HG03469 (cell line): ENCODE measurements at regions not wholly inside any gene's neighbourhood (a gene's known extent, or its start where the extent isn't known, plus 50 kb on each side); places are given as distances from the start of the nearest gene placed in this dataset.
"Not testable (repeated sequence)": the region's sequence is repeated elsewhere in the genome, so short reads cannot be mapped to it uniquely, and the experiment has no call there.

Source experiments
- ATAC-seq: cut with Tn5 transposase; IDR thresholded peaks from one replicate; pipeline ENCODE4 v1.9.1; 2021; ENCODE audit warnings: mild to moderate bottlenecking, moderate library complexity, moderate number of reproducible peaks; ENCODE audit not compliant: unreplicated experiment

GRCh38 chr2:19207452-19207851 lies 151.0 kb downstream of the OSR1 start:
- ATAC-seq, result no peak

DNA sequence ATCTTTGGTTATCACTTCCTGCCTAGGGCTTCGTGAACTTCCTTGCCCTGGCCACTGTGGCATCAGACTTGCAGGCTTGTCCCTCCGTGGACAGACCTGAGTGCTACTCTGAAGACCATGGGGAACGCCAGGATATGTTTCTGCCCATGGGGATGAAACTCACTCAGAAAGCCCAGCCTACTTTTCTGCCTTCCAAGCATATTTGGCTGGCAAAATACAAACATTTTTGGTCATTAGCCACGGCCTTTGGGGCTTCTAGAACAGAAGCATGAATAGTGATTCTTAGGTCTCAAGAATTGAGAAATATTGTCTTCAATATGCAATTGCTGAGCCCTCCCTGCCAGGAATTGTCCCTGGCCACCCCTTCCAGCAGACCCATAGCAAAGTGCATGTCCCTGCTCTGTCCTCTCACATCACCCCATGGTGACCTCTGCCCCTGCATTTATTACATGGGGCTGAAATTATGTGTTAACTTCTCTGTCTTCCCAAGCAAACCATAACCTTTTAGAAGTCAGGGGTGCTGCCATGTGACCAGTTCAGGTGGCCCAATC lies 152.4 kb downstream of the OSR1 start:
- ATAC-seq, result no peak

DNA sequence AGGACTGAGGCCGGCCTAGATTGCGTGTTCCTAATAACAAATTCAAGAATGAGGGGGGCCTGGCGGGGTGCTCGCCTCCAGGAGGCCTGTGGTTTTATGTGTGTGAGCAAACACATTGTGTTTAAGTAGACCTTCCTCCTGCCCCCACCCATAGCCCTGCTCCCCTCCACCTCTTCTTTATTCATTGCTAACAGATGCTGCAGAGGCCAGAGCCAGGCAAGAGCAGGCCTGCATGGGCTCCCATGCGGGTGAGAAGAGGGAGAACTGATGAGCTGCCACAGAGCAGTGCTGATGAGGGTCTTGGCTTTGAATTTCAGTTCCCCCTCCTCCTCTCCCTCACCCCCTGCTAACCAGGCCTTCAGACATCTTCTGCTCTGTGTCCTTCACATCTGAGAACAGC lies 154.6 kb downstream of the OSR1 start:
- ATAC-seq, result no peak

- ATAC-seq, result no peak
Measured at GRCh38 chr2:19201911-19202462, 156.4 kb downstream of the OSR1 start.

DNA sequence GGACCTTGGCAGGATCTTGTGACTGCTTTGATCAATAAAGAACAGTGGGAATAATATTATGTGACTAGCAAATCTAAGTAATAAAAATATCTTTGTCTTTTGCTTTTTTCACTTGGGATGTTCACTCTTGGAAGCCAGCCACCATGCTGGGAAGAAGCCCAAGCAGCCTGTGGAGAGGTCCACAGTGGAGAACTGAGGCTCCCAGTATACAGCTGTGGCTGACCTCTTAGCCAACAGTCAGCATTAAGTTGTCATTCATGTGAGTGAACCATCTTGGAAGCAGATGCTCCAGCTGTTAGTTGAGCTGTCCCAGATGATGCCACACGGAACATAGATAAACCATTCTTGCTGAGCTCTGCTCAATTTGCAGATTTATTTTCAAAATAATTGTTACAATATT lies 160.0 kb downstream of the OSR1 start:
- no peak for ATAC-seq

DNA sequence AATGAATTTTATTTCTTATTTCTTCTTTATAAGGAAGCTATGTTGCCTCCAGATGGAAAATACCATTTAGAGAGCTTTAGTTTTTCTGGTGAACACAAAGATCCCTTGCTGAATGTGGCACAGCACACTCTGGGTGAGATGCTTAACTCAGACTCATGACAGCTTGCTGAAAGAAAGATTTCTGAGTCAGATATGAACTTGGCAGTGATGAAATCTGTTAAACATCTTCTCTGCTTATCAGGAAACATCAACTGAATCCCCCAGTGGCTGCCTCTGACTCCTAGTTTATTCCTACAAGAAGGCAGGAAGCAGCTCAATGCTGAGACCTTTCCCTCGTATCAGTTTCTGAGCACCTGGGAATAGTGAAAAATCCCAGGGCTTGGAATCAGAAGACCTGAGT lies 162.8 kb downstream of the OSR1 start:
- no peak for ATAC-seq

DNA sequence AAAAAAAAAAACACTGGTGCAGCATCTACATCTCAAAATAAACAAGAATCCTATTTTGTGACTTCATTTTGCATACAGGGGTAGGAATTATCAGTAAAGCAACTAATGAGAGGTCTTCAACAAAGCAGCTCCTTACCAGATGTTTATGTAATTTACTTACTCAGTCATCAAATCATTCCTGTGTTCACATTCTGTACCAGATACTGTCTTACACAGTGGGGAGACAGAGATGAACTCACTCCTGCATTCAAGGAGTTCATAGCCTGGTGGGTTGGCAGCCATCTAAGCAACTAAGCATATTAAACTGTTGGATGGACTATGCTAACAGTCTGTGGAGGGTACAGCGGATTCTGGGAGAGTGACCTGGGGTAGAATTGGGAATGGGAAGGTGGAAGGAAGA lies 169.0 kb downstream of the OSR1 start:
- ATAC-seq, result no peak

DNA sequence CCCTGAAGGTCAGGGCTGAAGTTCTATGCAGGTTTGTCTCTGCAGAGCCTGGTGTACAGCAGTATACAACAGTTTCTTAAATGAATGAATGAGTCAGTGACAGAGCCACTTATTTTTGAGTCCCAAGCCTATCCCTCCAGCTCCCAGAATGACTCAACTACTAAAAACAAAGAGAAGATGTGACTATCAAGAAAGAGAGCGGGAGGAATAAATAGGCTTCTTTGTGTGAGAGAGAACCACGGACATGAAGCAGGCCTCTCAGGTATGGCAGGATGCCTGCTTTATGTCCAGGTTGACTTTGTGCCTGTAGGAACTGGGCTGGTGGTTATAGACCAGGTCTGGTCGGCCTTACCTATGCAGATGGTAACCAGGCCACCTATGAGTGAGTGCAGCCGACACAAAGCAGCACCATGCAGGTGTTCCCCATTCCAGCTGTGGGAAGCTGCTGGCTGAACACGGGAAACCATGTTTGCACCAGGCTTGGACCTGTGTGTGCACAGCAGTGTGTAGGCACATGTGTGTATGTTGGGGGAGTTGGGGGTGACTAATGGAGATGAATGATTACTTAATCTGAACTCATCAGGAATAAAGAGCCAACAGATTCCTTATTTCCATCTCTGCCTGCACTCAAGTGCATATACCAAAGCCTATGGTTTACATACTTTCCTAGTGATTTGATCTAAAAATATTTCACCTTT lies 171.0 kb downstream of the OSR1 start:
- ATAC-seq, result no peak

- ATAC-seq, result no peak
Measured at GRCh38 chr2:19185086-19185485, 173.3 kb downstream of the OSR1 start.

DNA sequence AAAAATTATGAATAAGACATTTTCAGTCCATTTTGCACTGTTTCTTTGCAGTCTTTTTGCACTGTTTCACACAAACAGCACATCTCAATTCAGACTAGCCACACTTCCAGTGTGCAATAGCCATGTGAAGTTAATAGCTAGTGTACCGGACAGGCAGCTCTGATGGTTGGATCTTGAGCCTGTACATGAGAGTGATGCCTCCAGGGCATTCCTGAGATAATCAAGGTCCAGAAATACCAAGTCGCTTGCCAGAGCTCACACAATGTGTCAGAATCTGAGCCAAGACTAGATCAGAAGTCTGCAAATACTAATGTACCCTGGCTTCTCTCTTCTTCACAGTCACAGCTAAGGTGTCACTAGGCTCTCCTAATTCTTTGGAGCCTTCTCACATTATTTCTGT lies 180.2 kb downstream of the OSR1 start:
- no peak for ATAC-seq

- ATAC-seq, result no peak
Measured at GRCh38 chr2:19176977-19177376, 181.4 kb downstream of the OSR1 start.

GRCh38 chr2:19176172-19176852 lies 182.1 kb downstream of the OSR1 start:
- ATAC-seq, result no peak

DNA sequence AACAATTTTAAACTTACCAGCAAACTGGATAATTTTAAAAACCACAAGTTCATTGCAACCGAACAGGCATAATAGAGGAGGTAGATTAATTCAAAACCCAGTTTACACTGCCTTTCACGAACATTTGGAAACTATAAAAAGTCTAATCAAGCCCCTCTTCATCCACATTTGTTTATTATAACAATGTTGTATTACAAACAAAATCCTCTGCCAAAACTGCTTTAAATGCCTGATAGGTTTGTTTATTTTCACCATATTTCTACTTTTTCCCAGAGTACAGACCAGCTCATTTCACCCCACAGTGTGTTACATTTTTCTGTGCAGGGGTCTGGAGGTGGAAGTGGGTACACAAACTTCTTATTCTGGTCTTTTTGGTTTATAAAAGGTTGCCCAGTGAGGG lies 184.2 kb downstream of the OSR1 start:
- no peak for ATAC-seq

GRCh38 chr2:19171409-19171808 lies 187.0 kb downstream of the OSR1 start:
- no peak for ATAC-seq

GRCh38 chr2:19169134-19169768 lies 189.2 kb downstream of the OSR1 start:
- no peak for ATAC-seq

- ATAC-seq, result not testable (repeated sequence)
Measured at GRCh38 chr2:19164099-19164498, 194.3 kb downstream of the OSR1 start.

- ATAC-seq, result no peak
Measured at GRCh38 chr2:19158896-19159295, 199.5 kb downstream of the OSR1 start.

DNA sequence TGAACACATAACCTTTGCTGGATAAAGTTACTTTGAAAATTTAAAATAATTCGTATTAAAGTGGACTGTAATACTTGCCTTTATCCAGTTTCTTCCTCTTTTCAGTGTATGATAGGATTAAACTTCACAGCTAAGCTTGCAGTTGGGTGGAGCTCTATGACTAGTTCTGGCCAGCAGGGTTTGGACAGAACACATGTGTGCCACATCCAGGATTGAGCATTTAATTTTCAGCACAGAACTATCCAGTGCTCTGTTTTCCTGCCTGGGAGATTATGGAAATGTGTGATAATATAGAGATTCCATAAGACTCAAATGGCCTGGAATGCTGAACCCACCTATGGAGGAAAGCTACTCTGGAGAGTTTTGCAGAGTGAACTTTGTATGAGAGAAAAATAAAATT lies 200.2 kb downstream of the OSR1 start:
- ATAC-seq, result no peak

GRCh38 chr2:19156646-19157045 lies 201.8 kb downstream of the OSR1 start:
- ATAC-seq, result no peak

- ATAC-seq, result no peak
Measured at GRCh38 chr2:19150726-19151125, 207.7 kb downstream of the OSR1 start.

GRCh38 chr2:19146867-19147266 lies 211.6 kb downstream of the OSR1 start:
- no peak for ATAC-seq
